C1 segment of cervical spinal cord (tissue), 14 donors: ENCODE measurements at regions not wholly inside any gene's neighbourhood (a gene's known extent, or its start where the extent isn't known, plus 50 kb on each side); places are given as distances from the start of the nearest gene placed in this dataset.

Source experiments
- DNase-seq, 14 donors: peaks; one replicate each; lab custom pipeline; 2025; lab: John Stamatoyannopoulos, UW

GRCh38 chr2:196224756-196225155, 53.4 kb upstream of the STK17B start:
- no peak for DNase-seq

- DNase-seq, result no peak
Observed at GRCh38 chr2:196225213-196225612, 53.8 kb upstream of the STK17B start.

GRCh38 chr2:196226058-196226706, 54.8 kb upstream of the STK17B start:
- no peak for DNase-seq

GRCh38 chr2:196226707-196227065, 55.3 kb upstream of the STK17B start:
- DNase-seq, result no peak

GRCh38 chr2:196229013-196229412, 57.6 kb upstream of the STK17B start:
- DNase-seq, result no peak

- no peak for DNase-seq
Observed at GRCh38 chr2:196230061-196230854, 58.9 kb upstream of the STK17B start.

GRCh38 chr2:196233021-196233804, 61.8 kb upstream of the STK17B start:
- DNase-seq, result no peak

- DNase-seq, result no peak
Observed at GRCh38 chr2:196233805-196234475, 62.6 kb upstream of the STK17B start.

- DNase-seq, result no peak
Observed at GRCh38 chr2:196234672-196235071, 63.3 kb upstream of the STK17B start.

GRCh38 chr2:196238836-196239380, 67.5 kb upstream of the STK17B start:
- DNase-seq, result no peak

- peak in 4 of 14 donors; percentile 12 to 24 (median 21) for DNase-seq
Observed at GRCh38 chr2:196239622-196240587, 68.5 kb upstream of the STK17B start.

GRCh38 chr2:196241175-196241574, 69.8 kb upstream of the STK17B start:
- no peak for DNase-seq

GRCh38 chr2:196242131-196242620, 70.8 kb upstream of the STK17B start:
- peak in 1 of 14 donors; percentile 4 for DNase-seq

GRCh38 chr2:196244516-196244915, 73.1 kb upstream of the STK17B start:
- no peak for DNase-seq

GRCh38 chr2:196244966-196245365, 73.6 kb upstream of the STK17B start:
- DNase-seq, result no peak

GRCh38 chr2:196245378-196246140, 74.2 kb upstream of the STK17B start:
- DNase-seq, result no peak

GRCh38 chr2:196247114-196247975, 76.0 kb upstream of the STK17B start:
- DNase-seq, result no peak

- DNase-seq, result no peak
Observed at GRCh38 chr2:196247976-196248280, 76.5 kb upstream of the STK17B start.
